ENCODE measurements at regions not wholly inside any gene's neighbourhood (a gene's known extent, or its start where the extent isn't known, plus 50 kb on each side); places are given as distances from the start of the nearest gene placed in this dataset.

DNA sequence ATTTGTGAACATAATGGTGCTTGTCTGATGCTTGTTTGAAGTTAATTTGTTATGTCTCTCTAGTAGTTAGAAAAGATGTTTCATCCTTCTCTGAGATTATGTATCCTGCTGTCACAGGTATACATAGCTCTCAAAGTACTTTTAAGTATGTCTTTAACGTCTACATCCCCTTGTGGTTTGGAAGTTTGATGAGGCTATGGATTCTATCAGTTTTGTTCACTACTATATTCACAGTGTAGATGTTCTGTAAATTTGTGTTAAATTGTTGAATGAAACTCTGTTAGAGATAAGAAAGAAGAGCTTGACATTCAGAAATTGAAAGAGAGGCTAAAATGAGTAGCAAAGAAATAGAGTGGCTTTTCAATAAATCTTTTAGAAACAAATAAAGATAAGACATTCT is 304.6 kb upstream of the MIR17HG start:
- TF ChIP-seq, protein P1, sequence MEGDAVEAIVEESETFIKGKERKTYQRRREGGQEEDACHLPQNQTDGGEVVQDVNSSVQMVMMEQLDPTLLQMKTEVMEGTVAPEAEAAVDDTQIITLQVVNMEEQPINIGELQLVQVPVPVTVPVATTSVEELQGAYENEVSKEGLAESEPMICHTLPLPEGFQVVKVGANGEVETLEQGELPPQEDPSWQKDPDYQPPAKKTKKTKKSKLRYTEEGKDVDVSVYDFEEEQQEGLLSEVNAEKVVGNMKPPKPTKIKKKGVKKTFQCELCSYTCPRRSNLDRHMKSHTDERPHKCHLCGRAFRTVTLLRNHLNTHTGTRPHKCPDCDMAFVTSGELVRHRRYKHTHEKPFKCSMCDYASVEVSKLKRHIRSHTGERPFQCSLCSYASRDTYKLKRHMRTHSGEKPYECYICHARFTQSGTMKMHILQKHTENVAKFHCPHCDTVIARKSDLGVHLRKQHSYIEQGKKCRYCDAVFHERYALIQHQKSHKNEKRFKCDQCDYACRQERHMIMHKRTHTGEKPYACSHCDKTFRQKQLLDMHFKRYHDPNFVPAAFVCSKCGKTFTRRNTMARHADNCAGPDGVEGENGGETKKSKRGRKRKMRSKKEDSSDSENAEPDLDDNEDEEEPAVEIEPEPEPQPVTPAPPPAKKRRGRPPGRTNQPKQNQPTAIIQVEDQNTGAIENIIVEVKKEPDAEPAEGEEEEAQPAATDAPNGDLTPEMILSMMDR (IDR thresholded peaks at IDR 0.05), result no peak
- no peak for TF ChIP-seq POLR2A (IDR thresholded peaks at IDR 0.05)
